SK-N-SH (cell line): ENCODE measurements at regions not wholly inside any gene's neighbourhood (a gene's known extent, or its start where the extent isn't known, plus 50 kb on each side); places are given as distances from the start of the nearest gene placed in this dataset.

Experiments
- ELF1 ChIP-seq: IDR thresholded peaks from 2 replicates; pipeline ENCODE4 v1.4.0; 2012
- EZH2phosphoT487 ChIP-seq: fragments of 200-600 bp; sonication (generic); IDR thresholded peaks from 2 replicates; pipeline ENCODE4 v1.6.1; 2017; ENCODE audit warnings: low read depth, mixed run types, mild to moderate bottlenecking, antibody characterized with exemption, moderate library complexity, borderline replicate concordance
- GABPA ChIP-seq: IDR thresholded peaks from 2 replicates; pipeline ENCODE4 v1.4.0; 2012; ENCODE audit warnings: low read depth, mild to moderate bottlenecking
- POLR2AphosphoS5 ChIP-seq: IDR thresholded peaks from 2 replicates; pipeline ENCODE4 v1.6.1; 2012; ENCODE audit warnings: low read depth, low read length
- RAD21 ChIP-seq: IDR thresholded peaks from 2 replicates; pipeline ENCODE4 v1.6.1; 2012; ENCODE audit warnings: mild to moderate bottlenecking, low read length
- SIN3A ChIP-seq: IDR thresholded peaks from 2 replicates; pipeline ENCODE4 v1.6.1; 2012; ENCODE audit warnings: low read depth, mild to moderate bottlenecking, low read length, moderate library complexity, borderline replicate concordance
- SMC3 ChIP-seq: IDR thresholded peaks from 2 replicates; pipeline ENCODE4 v1.6.1; 2012; ENCODE audit warnings: low read depth, low read length, improper control_type of control experiment
- TCF12 ChIP-seq: IDR thresholded peaks from 2 replicates; pipeline ENCODE4 v1.4.0; 2012
- USF1 ChIP-seq: IDR thresholded peaks from 2 replicates; pipeline ENCODE4 v1.4.0; 2012; ENCODE audit warnings: low read depth, borderline replicate concordance
- YY1 ChIP-seq: IDR thresholded peaks from 2 replicates; pipeline ENCODE4 v1.4.0; 2012; ENCODE audit warnings: low read depth, mild to moderate bottlenecking
- TF ChIP-seq, protein P1 (sequence below): fragments of 200-600 bp; sonication (generic); IDR thresholded peaks from 2 replicates; pipeline ENCODE4 v1.6.1; 2017; ENCODE audit warnings: antibody characterized with exemption, mild to moderate bottlenecking, moderate library complexity
- TF ChIP-seq, protein P2 (sequence below): IDR thresholded peaks from 2 replicates; pipeline ENCODE4; 2012
- TF ChIP-seq, protein P3 (sequence below): IDR thresholded peaks from 2 replicates; pipeline ENCODE4 v1.4.0; 2012; ENCODE audit warnings: low read depth

DNA sequence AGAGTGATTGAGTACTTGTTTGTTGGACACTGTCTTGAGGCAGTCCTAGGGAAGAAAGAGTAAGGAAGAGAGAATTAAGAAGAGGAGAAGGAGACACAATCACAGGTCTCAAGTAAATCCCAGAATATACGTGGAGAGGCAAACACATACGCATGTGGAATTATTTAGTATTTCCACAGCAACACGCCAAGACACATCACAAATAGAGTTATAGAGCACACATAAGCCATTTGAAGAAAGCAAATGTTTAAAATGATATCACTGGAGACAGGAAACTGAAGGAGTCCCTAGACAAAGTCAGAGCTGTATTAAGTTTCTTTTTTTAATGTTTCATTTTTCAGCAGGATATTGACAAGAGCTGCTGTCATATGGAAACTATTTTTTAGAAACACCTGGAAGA is 206.1 kb upstream of the LRIG1 start:
- TF ChIP-seq, protein P1, sequence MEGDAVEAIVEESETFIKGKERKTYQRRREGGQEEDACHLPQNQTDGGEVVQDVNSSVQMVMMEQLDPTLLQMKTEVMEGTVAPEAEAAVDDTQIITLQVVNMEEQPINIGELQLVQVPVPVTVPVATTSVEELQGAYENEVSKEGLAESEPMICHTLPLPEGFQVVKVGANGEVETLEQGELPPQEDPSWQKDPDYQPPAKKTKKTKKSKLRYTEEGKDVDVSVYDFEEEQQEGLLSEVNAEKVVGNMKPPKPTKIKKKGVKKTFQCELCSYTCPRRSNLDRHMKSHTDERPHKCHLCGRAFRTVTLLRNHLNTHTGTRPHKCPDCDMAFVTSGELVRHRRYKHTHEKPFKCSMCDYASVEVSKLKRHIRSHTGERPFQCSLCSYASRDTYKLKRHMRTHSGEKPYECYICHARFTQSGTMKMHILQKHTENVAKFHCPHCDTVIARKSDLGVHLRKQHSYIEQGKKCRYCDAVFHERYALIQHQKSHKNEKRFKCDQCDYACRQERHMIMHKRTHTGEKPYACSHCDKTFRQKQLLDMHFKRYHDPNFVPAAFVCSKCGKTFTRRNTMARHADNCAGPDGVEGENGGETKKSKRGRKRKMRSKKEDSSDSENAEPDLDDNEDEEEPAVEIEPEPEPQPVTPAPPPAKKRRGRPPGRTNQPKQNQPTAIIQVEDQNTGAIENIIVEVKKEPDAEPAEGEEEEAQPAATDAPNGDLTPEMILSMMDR = no peak
- no peak for TF ChIP-seq SMC3
- no peak for TF ChIP-seq ELF1
- no peak for TF ChIP-seq RAD21
- TF ChIP-seq, protein P2, sequence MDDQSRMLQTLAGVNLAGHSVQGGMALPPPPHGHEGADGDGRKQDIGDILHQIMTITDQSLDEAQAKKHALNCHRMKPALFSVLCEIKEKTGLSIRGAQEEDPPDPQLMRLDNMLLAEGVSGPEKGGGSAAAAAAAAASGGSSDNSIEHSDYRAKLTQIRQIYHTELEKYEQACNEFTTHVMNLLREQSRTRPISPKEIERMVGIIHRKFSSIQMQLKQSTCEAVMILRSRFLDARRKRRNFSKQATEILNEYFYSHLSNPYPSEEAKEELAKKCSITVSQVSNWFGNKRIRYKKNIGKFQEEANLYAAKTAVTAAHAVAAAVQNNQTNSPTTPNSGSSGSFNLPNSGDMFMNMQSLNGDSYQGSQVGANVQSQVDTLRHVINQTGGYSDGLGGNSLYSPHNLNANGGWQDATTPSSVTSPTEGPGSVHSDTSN = no peak
- TF ChIP-seq POLR2AphosphoS5 = no peak
- no peak for TF ChIP-seq SIN3A
- TF ChIP-seq GABPA = no peak
- TF ChIP-seq, protein P3, sequence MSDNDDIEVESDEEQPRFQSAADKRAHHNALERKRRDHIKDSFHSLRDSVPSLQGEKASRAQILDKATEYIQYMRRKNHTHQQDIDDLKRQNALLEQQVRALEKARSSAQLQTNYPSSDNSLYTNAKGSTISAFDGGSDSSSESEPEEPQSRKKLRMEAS = no peak
- TF ChIP-seq EZH2phosphoT487 = no peak
- TF ChIP-seq USF1 = no peak
- TF ChIP-seq TCF12 = no peak
- no peak for TF ChIP-seq YY1
